IPS DF 4.7 (cell line): ENCODE measurements at regions not wholly inside any gene's neighbourhood (a gene's known extent, or its start where the extent isn't known, plus 50 kb on each side); places are given as distances from the start of the nearest gene placed in this dataset.

Experiments
- DNase-seq: peaks from one replicate; pipeline ENCODE4 v3.0.0-alpha.2; 2013; ENCODE audit warnings: low spot score; ENCODE audit errors: extremely low read depth

- no peak for DNase-seq
These were observed 1058.9 kb downstream of the C4orf33 start for GRCh38 chr4:130154901-130155300.

GRCh38 chr4:130163701-130164100 lies 1067.7 kb downstream of the C4orf33 start:
- no peak for DNase-seq

GRCh38 chr4:130165381-130165780 lies 1069.4 kb downstream of the C4orf33 start:
- no peak for DNase-seq

- DNase-seq: no peak
These were observed 1076.2 kb downstream of the C4orf33 start for GRCh38 chr4:130172156-130172555.

DNA sequence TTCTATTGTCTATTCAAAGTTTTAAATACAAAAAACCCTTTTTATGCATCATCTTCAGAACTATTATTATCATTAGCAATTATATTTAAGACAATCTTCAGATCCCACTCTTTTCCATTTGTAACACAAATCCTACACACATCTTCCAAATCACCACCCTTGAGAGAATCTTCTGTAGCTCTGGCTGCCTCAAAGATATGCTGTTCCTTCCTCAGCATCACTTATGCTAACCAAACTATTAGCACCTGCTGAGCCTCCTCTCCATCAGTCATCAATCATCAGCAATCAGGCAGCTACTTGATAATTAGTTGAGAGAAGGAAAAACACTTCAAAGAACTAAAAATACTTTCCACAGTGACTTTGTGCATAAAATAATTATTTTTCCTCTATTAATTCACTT lies 1082.2 kb downstream of the C4orf33 start:
- DNase-seq: no peak

- DNase-seq: no peak
These were observed 1087.1 kb downstream of the C4orf33 start for GRCh38 chr4:130183096-130183495.

DNA sequence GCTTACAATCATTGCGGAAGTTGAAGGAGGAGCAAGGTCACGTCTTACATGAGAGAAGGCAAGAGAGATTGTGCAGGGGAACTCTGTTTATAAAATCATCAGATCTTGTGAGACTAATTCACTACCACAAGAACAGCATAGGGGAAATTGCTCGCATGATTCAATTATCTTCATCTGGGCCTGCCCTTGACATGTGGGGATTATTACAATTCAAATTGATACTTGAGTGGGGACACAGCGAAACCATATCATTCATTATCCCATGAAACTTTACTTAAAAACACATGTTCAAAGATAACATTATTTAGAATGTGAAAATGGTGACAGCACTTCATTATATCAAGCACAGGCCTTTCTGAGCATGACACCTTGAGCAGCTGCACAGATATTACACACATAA lies 1087.8 kb downstream of the C4orf33 start:
- DNase-seq: no peak

GRCh38 chr4:130185123-130185522 lies 1089.2 kb downstream of the C4orf33 start:
- no peak for DNase-seq

DNA sequence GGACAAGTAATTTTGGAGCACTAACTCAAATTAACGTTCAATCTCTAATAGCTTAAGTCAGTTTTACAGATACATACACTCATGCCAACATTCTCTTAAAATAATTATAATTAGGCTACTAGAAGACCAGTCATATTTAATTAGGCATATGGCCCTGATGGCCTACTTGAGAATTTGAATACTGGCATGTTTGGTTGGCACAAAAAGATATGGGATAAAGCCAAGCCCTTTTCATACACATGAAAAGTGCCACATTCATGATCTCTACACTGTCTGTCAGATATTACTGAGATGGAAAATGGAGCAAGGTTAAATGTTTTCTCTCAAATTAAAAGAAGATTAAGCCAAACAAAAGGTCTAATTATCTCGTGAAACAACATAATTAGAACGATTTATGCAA lies 1091.0 kb downstream of the C4orf33 start:
- no peak for DNase-seq

DNA sequence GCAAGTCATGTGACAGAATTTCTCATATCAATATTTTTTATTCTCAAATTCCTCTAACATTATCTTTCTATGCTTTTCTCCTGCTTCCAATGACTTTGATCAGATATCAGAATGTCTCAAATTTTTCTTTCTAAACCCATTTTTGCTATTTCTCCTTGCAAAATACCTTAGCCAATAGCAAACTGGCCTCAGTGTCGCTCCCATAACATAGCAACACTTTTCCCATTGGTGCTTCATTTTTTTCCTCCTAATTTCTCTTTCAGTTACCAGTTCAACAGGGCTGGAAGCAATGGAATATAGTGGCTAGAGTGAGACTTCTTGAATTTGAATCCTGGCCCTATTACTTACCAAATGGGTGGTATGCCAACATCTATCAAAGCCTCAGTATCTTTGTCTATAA lies 1091.6 kb downstream of the C4orf33 start:
- no peak for DNase-seq

- DNase-seq: no peak
These were observed 1096.8 kb downstream of the C4orf33 start for GRCh38 chr4:130192787-130193186.

DNA sequence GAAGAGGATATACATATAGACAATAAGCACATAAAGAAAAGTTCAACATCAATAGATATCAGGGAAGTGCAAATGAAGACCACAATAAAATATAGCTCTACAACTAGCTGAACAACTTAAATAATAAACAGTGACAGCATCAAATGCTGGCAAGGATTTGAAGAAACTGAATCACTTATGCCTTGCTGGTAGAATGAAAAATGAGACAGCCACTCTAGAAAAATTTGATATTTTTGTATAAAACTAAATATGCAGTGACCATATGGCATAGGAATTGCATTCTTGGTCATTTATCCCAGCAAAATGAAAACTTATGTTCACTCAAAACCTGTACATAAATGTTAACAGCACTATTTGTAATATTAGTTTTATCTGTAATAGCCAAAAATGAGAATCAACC lies 1102.0 kb downstream of the C4orf33 start:
- DNase-seq: no peak

DNA sequence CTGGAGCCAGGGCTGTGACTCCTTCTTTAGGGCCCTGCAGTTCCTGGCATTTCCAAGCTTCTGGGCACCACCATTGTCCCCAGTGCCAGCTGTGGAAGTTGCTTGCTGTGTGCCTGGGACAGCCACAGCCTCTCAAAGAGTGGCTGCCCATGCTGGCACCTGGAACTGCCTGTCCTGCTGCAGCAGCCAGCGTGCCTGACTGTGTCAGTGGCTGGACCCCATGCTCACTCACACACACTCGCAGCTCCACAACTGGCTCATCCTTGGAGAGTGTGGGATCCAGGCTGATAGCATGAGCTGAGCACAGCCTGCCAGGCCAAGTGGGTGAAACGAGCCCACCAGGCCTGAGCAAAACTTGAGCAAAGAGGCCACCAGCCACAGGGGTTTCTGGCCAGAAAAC lies 1107.6 kb downstream of the C4orf33 start:
- DNase-seq: no peak

GRCh38 chr4:130210864-130211263 lies 1114.9 kb downstream of the C4orf33 start:
- DNase-seq: no peak

- no peak for DNase-seq
These were observed 1118.3 kb downstream of the C4orf33 start for GRCh38 chr4:130214268-130214667.

GRCh38 chr4:130233377-130234047 lies 1137.6 kb downstream of the C4orf33 start:
- no peak for DNase-seq

- DNase-seq: no peak
These were observed 1142.2 kb downstream of the C4orf33 start for GRCh38 chr4:130238121-130238520.

DNA sequence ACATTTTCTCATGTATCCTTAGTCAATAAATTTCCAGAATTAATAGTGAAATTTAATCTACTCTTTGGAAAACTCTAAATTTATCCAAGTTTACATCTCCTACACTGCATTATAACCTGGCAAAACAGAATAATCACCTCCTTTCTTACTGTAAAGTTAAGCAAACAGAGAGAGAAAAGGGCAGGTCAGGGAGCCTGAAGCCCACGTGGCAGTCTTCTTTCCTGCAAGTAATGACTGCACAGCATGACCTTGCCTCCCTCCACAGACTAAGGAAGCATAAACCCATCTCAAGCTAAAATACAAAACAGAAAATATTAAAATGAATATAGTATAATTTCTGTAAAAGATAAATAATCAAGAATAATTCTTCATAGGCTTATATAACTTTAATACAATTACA lies 1153.0 kb downstream of the C4orf33 start:
- DNase-seq: no peak

- no peak for DNase-seq
These were observed 1161.3 kb downstream of the C4orf33 start for GRCh38 chr4:130257271-130257670.

GRCh38 chr4:130266814-130267213 lies 1170.9 kb downstream of the C4orf33 start:
- DNase-seq: no peak

GRCh38 chr4:130288576-130288975 lies 1192.6 kb downstream of the C4orf33 start:
- no peak for DNase-seq

DNA sequence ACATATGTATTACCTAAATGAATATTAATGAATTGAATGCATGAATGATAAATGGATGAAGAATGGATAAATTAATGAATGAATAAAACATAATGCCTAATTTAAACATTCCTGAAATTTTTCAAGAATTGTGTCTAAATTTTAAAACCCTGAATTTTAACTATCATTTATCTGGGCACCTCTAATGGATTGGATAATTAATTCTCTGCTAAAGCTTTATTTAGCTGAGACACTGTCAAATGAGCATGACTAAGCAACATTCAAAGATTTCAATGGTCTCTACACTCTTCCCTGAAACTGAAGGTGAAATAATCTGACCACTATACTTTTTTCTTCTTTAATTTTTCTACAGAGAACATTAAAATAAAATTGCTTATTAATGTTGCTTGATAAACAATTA lies 1197.7 kb downstream of the C4orf33 start:
- no peak for DNase-seq

GRCh38 chr4:130296448-130296847 lies 1200.5 kb downstream of the C4orf33 start:
- DNase-seq: no peak

DNA sequence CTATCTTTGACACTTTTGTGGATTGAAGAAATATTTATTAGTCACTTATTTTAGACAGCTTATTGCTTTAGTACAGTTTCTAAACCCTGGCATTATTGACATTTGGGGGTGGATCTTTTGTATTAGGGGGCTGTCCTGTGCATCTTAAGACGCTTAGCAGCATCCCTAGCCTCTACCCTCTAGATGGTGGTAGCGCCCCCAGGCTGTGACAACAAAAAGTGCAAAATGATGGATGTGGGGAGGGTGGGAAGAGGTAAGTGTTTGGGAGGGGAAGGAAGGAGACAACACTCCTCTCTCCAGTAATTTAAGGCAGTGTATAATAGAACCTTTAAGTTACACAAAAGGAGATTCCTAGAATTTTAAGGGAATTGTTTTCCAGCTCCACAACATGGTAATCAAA lies 1210.6 kb downstream of the C4orf33 start:
- peak; percentile 14 for DNase-seq
